ENCODE measurements at regions not wholly inside any gene's neighbourhood (a gene's known extent, or its start where the extent isn't known, plus 50 kb on each side); places are given as distances from the start of the nearest gene placed in this dataset.

GRCh38 chr10:94083662-94084265, 90.0 kb downstream of the PLCE1 start:
- no peak for TF ChIP-seq POLR2AphosphoS5 (IDR thresholded peaks at IDR 0.05; ENCODE audit: low read depth, low read length)
- no peak for TF ChIP-seq POLR2A (IDR thresholded peaks at IDR 0.05; ENCODE audit: low read depth, low read length)
- no peak for TF ChIP-seq TAF1 (IDR thresholded peaks at IDR 0.05; ENCODE audit: low read depth, low read length)
- TF ChIP-seq POU2F2 (IDR thresholded peaks at IDR 0.05; ENCODE audit: low read depth, low read length), result no peak

Data from GM12891 (cell line).